ENCODE measurements at regions not wholly inside any gene's neighbourhood (a gene's known extent, or its start where the extent isn't known, plus 50 kb on each side); places are given as distances from the start of the nearest gene placed in this dataset.
"Not testable (repeated sequence)": the region's sequence is repeated elsewhere in the genome, so short reads cannot be mapped to it uniquely, and the experiment has no call there.

- DNase-seq (ENCODE audit: low read depth), result no peak
These were observed 267.2 kb downstream of the MAT2B start for GRCh38 chr5:163772644-163773043.

DNA sequence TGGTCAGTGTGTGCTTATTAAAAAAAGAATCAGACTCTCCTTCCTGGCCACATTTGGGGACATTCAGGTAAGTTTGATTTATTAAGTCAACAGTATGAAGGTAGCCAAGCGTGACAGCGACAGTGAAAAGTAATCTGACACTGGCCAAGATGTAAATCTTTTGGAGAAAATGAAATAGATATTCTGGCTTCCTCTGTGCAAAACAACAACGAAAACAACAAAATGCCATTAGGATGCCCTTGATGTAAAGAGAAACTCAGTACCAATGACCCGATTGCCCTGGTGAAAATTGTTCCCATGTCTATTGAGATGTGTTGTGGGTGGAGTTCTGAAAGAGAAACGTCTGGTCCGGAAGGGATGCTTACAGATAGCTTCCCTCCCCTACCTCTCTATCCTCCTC lies 267.8 kb downstream of the MAT2B start:
- no peak for DNase-seq (ENCODE audit: low read depth)

GRCh38 chr5:163789870-163790269 lies 284.5 kb downstream of the MAT2B start:
- no peak for DNase-seq (ENCODE audit: low read depth)

- no peak for DNase-seq (ENCODE audit: low read depth)
These were observed 285.1 kb downstream of the MAT2B start for GRCh38 chr5:163790497-163790896.

GRCh38 chr5:163794993-163795392 lies 289.6 kb downstream of the MAT2B start:
- no peak for DNase-seq (ENCODE audit: low read depth)

- DNase-seq (ENCODE audit: low read depth), result no peak
These were observed 302.4 kb downstream of the MAT2B start for GRCh38 chr5:163807781-163808180.

DNA sequence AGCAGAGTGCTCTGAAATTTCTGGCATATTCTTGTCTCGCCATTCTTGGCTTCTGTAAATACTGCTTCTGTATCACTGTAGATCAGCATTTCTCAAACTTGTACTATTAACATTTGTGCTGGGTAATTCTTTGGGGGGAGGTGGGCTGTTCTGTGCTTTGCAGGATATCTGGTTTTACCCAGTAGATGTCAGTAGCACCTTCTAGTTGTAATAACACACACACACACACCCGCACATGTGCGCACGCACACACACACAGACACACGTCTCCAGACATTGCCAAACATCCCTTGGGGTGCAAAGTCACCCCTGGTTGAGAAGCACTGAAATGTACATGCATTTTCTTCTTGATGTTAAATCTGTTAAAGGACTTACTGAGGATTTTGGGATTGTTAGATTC lies 304.1 kb downstream of the MAT2B start:
- DNase-seq (ENCODE audit: low read depth), result no peak

GRCh38 chr5:163813900-163814299 lies 308.5 kb downstream of the MAT2B start:
- no peak for DNase-seq (ENCODE audit: low read depth)

- DNase-seq (ENCODE audit: low read depth), result no peak
These were observed 309.9 kb downstream of the MAT2B start for GRCh38 chr5:163815240-163815791.

DNA sequence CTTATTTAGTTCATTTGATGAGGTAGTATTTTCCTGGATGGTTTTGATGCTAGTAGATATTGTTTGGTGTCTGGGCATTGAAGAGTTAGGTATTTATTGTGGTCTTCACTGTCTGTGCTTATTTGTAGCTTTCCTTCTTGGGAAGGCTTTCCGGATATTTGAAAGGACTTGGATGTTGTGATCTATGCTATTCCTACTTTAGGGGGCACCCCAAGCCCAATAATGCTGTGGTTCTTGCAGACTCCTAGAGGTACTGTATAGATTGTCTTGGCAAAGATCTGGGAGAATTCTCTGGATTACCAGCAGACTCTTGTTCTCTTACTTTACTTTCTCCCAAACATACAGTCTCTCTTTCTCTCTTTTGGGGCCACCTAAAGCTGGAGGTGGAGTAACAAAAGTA lies 315.7 kb downstream of the MAT2B start:
- DNase-seq (ENCODE audit: low read depth), result no peak

GRCh38 chr5:163822548-163822947 lies 317.1 kb downstream of the MAT2B start:
- DNase-seq (ENCODE audit: low read depth), result no peak

DNA sequence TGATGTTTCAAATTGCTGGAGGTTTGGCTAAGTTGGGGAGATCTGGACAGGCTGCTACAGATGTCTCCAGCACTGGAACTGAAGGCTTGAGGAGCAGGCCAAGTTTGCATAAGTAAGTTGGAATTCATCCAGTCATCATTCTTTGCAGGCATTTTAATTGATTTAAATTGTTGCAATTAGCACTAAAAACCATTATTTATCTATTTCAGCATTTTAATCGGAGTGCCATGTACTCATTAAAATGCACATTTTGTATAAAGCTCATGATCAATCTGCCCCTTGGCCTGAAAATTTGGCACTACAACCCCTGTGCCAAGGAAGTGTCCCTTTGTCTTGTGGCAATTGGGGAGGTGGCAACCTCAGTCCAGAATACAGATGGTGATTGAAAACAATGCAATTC lies 320.2 kb downstream of the MAT2B start:
- no peak for DNase-seq (ENCODE audit: low read depth)

DNA sequence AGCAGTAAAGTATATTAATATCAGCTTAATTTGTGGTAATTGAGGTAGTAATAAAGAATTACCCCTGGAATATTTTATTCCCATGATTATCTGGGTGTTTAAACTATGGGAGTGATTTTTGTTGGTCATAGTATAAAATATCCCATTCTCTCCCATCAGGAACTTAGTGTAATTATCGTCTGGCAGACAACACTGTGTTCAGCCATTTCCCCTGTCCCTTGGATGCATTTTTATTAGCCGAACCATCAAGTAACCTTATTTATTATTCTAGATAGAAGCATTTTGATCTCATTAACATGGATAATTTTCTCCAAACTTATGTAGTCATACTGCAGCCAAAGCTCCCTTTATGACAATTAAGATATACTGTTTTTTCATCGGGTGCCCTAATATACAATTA lies 320.8 kb downstream of the MAT2B start:
- DNase-seq (ENCODE audit: low read depth), result no peak

DNA sequence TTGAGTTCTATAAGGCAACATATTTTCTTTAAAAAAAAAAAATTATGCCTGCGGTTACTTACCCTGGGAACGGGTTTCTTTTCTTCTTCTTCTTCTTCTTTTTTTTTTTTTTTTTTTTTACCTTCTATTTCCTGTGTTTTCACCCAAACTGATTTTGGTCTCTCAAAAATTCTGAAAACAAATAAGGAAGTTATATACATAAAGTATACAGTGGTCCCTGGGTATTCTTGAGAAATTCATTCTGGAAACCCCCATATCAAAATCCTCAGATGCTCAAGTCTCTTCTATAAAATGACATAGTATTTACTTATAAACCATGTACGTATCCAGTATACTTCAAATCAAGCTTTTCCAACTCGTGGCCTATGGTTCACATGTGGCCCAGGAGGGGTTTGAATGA lies 326.7 kb downstream of the MAT2B start:
- no peak for DNase-seq (ENCODE audit: low read depth)

DNA sequence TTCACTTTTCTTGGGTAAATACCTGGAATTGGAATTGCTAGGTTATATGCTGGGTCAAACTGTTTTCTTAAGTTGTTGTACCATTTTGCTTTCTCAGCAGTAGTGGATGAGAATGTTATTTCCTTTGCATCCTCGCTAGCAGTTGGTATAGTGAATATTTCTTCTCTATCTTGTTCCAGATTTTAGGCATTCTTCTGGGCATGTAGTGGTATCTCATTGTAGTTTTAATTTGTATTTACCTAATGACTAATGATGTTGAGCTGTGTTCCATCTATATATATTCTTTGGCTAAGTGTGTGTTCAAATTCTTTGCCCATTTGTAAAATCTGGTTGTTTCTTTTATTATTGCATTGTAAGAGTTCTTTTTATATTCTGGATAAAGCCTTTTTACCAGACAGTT lies 333.3 kb downstream of the MAT2B start:
- DNase-seq (ENCODE audit: low read depth), result no peak

DNA sequence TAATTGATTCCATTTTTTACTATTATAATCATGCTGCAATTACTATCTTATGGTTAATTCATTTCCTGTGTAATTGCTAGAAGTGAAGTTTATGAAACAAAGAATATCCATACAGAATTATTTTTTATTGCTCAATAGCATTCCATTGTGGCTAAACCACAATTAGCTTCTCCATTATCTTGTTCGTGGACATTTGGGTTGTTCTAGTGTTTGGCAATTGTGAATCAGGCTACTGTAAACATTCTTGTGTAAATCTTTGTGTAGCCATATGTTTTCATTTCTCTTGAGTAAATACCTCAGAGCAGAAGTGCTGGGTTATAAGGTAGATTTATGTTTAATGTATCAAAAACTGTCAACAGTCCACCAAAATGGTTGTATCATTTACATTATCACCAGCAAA lies 341.1 kb downstream of the MAT2B start:
- no peak for DNase-seq (ENCODE audit: low read depth)

DNA sequence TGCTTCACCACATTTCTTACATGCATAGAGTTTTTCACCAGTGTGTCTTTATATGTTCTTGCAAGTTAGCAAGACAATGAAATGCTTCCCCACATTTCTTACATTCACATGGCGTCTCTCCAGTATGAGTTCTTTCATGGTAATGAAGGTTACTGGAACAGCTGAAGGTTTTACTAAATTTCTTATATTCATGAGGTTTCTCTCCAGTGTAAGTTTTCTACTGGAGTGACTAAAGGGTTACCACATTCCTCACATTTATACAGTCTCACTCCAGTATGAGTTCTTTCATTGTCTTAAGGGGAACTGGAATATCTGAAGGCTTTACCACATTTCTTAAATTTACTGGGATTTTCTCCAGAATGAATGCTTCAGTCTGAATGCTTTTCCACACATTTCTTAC lies 350.3 kb downstream of the MAT2B start:
- no peak for DNase-seq (ENCODE audit: low read depth)

DNA sequence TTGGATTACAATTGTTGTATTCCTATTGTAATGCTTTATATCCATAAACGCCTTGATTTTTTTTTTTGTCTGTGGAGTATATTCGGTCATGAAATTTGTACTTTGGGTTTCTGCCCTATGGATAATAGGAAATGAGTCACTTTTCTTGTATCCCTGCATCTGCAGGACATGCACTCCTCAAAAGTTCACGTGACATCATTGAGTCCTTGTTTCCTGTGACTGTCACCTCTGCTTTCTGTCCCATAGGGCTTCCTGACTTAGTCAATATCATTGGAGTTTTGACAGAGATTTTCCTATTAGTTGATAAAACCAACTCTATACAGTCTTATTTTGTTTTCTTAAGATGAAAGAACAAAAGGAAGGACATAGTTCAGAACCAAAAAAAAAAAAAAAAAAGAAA lies 356.3 kb downstream of the MAT2B start:
- no peak for DNase-seq (ENCODE audit: low read depth)

GRCh38 chr5:163867324-163867723 lies 361.9 kb downstream of the MAT2B start:
- no peak for DNase-seq (ENCODE audit: low read depth)

GRCh38 chr5:163867738-163868137 lies 362.3 kb downstream of the MAT2B start:
- DNase-seq (ENCODE audit: low read depth), result no peak

DNA sequence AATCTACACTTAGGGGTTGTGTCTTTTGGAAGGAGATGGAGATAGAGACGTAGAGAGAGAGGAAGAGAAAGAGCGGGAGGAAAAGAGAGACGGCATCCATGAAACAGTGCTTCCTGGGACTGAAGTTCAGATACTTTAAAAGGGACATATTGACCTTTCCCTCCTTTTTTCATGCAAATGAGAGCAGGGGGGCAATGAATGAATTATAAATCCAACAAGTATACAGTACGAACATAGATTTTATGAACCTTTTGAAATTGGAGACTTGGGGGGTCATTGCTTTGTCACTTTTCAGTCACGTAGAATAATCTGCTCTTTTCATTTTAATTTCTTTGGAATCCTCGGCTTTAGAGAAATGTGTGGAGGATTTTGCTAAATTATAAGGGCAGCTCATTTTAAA lies 364.2 kb downstream of the MAT2B start:
- no peak for DNase-seq (ENCODE audit: low read depth)

- DNase-seq (ENCODE audit: low read depth), result no peak
These were observed 365.0 kb downstream of the MAT2B start for GRCh38 chr5:163870441-163870840.

DNA sequence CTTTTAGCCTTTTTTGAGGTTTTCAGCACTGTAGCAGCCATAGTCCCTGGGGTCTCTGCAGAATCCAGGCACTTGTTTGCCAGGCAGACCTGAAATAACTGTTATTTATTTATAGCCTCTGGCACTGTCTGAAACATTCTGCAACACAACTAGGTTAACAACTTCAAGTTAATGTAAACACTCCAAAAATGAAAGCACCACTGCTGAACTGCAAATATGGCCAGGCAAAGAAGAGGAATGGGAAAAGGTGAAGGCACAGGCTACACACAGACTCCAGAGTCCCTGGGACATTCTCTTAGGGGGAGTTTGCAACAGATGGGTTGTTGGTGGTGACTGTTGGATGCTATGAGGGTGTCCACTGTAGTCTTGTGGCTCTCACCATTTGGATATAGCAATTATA lies 369.0 kb downstream of the MAT2B start:
- no peak for DNase-seq (ENCODE audit: low read depth)

DNA sequence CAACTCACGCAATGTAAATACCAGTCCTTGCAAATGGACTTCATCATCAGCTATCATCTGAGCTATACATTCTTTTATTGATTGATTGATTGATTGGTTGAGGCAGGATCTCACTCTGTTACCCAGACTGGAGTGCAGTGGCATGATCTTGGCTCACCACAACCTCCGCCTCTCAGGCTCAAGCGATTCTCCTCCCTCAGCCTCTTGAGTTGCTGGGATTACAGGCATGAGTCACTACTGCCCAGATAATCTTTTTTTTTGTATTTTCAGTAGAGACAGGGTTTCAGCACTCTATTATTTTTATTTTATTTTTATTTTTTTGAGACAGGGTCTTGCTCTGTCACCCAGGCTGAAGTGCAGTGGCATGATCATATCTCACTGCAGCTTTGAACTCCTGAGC lies 369.5 kb downstream of the MAT2B start:
- DNase-seq (ENCODE audit: low read depth), result not testable (repeated sequence)

DNA sequence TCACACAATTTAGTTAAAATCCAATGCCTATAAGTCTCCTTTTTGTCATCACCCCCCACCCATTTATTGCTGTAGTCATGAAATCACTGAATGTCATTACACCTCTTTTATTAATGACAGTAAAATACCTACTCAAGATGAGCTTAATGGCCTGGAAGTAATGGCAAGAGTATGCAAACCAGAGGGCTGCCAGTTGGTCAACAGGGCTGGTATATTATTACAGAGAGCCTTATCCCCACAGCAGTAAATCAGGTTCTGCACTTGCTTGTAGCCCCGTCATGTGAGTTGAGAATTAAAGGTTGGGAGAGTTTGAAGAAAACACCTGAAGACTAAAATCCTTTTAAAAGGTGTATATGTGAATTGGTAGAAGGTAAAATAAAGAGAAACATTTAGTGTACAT lies 372.4 kb downstream of the MAT2B start:
- DNase-seq (ENCODE audit: low read depth), result no peak
